ENCODE measurements at regions not wholly inside any gene's neighbourhood (a gene's known extent, or its start where the extent isn't known, plus 50 kb on each side); places are given as distances from the start of the nearest gene placed in this dataset.

DNA sequence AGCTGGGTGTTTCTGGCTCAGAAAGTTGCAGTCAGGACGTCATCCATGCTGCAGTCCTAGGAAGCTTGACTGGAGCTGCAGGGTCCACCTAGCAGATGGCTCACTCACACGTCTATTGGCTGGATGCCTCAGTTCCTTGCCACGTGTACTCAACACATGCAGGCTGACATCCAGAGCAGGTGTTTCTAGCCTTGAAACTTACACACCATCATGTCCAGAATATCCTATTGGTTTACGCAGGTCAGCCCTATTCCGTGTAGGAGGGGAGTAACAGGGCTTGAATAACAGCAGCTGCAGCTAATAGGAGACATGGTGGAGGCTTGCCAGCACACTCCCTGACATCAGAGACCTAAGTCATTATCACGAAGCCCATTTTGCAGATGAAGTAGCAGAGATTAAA, 473.5 kb downstream of the ACTL7B start:
- H3K27ac ChIP-seq (ENCODE audit: low read depth, low read length) = no peak overlapping the region
- no peak for DNase-seq
- no peak overlapping the region for H3K14ac ChIP-seq (ENCODE audit: low read length)
- H3K4me3 ChIP-seq (ENCODE audit: low read depth, low read length) = no peak overlapping the region
- no peaks in the 10 kb centered on the region for H3K9me3 ChIP-seq (ENCODE audit: insufficient read depth, low read depth, low read length)
- no peak overlapping the region for H3K4ac ChIP-seq (ENCODE audit: low read depth, low read length)
- WGBS (ENCODE audit: extremely low coverage, insufficient coverage, insufficient read length) = no CpG with 5 or more reads among the region's 6 CpGs
- H2BK120ac ChIP-seq (ENCODE audit: insufficient read depth, low read length, poor library complexity) = no peak overlapping the region
- peaks cover 2% of the 10 kb centered on the region for H3K79me1 ChIP-seq (ENCODE audit: low read length)
- H3K18ac ChIP-seq (ENCODE audit: low read length) = no peak overlapping the region
- no peaks in the 10 kb centered on the region for H3K79me2 ChIP-seq (ENCODE audit: control insufficient read depth, insufficient read depth, low read length, poor library complexity)
- H2AK5ac ChIP-seq (ENCODE audit: low read length) = no peak overlapping the region
- H2AFZ ChIP-seq (ENCODE audit: insufficient read depth, low read length, poor library complexity) = no peak overlapping the region
- H3K4me1 ChIP-seq (ENCODE audit: control insufficient read depth in 1 of 2, insufficient read depth in 2 of 2, low read length in 2 of 2) = peaks cover 2% of the 10 kb centered on the region in 2 experiments
- no peak overlapping the region for H2BK12ac ChIP-seq (ENCODE audit: low read length)
- no peak overlapping the region for H3K23ac ChIP-seq (ENCODE audit: low read length)
- H4K8ac ChIP-seq (ENCODE audit: low read depth, low read length) = no peak overlapping the region
- no peaks in the 10 kb centered on the region for H3K27me3 ChIP-seq (ENCODE audit: insufficient read depth, low read length)
- H3K9ac ChIP-seq (ENCODE audit: low read length) = no peak overlapping the region
- H4K91ac ChIP-seq (ENCODE audit: low read depth, low read length) = no peak overlapping the region
- no peak overlapping the region for H4K12ac ChIP-seq (ENCODE audit: low read depth, low read length)
- H3K36me3 ChIP-seq (ENCODE audit: control insufficient read depth in 1 of 2, insufficient read depth in 2 of 2, low read length in 2 of 2) = no peaks in the 10 kb centered on the region
- H2BK5ac ChIP-seq (ENCODE audit: low read depth, low read length, poor library complexity) = no peak overlapping the region
- no peak overlapping the region for H3K4me2 ChIP-seq (ENCODE audit: low read length)

DNA sequence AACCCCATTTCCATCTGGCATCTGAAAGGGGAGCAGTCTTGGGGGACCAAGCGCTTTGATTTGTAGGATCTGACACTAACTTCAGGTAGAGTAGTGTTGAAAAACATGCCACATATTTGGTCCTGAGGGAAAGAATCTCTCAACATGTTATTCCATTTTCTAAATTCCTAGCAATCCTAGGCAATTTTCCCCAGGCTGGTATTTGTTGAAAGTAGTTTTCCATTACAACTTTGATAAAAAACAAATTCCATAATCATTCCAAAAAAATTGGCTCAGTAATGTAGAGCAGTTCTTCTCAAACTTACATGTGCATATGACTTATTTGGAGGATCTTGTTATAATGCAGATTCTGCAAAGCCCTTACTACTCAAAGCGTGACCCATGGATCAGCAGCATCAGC, 477.9 kb downstream of the ACTL7B start:
- H3K4me2 ChIP-seq (ENCODE audit: low read length) = peak overlapping the region; percentile 49
- H3K27me3 ChIP-seq (ENCODE audit: insufficient read depth, low read length) = no peaks in the 10 kb centered on the region
- no CpG with 5 or more reads among the region's 2 CpGs for WGBS (ENCODE audit: extremely low coverage, insufficient coverage, insufficient read length)
- no peak overlapping the region for H2BK120ac ChIP-seq (ENCODE audit: insufficient read depth, low read length, poor library complexity)
- no peak overlapping the region for H2AK5ac ChIP-seq (ENCODE audit: low read length)
- H3K36me3 ChIP-seq (ENCODE audit: control insufficient read depth in 1 of 2, insufficient read depth in 2 of 2, low read length in 2 of 2) = no peaks in the 10 kb centered on the region
- no peak overlapping the region for H4K8ac ChIP-seq (ENCODE audit: low read depth, low read length)
- DNase-seq = peak; percentile 10 to 84
- no peak overlapping the region for H3K4ac ChIP-seq (ENCODE audit: low read depth, low read length)
- H4K12ac ChIP-seq (ENCODE audit: low read depth, low read length) = no peak overlapping the region
- no peak overlapping the region for H3K9ac ChIP-seq (ENCODE audit: low read length)
- H3K4me3 ChIP-seq (ENCODE audit: low read depth, low read length) = no peak overlapping the region
- no peaks in the 10 kb centered on the region for H3K9me3 ChIP-seq (ENCODE audit: insufficient read depth, low read depth, low read length)
- no peaks in the 10 kb centered on the region for H3K79me2 ChIP-seq (ENCODE audit: control insufficient read depth, insufficient read depth, low read length, poor library complexity)
- H4K91ac ChIP-seq (ENCODE audit: low read depth, low read length) = peak overlapping the region; percentile 35
- peaks cover 16 to 19% of the 10 kb centered on the region in 2 experiments for H3K4me1 ChIP-seq (ENCODE audit: control insufficient read depth in 1 of 2, insufficient read depth in 2 of 2, low read length in 2 of 2)
- no peak overlapping the region for H3K18ac ChIP-seq (ENCODE audit: low read length)
- H2BK12ac ChIP-seq (ENCODE audit: low read length) = peak overlapping the region; percentile 54
- no peak overlapping the region for H3K23ac ChIP-seq (ENCODE audit: low read length)
- H2BK5ac ChIP-seq (ENCODE audit: low read depth, low read length, poor library complexity) = no peak overlapping the region
- H3K27ac ChIP-seq (ENCODE audit: low read depth, low read length) = peak overlapping the region; percentile 74
- H2AFZ ChIP-seq (ENCODE audit: insufficient read depth, low read length, poor library complexity) = no peak overlapping the region
- no peak overlapping the region for H3K14ac ChIP-seq (ENCODE audit: low read length)
- H3K79me1 ChIP-seq (ENCODE audit: low read length) = peaks cover 6% of the 10 kb centered on the region

DNA sequence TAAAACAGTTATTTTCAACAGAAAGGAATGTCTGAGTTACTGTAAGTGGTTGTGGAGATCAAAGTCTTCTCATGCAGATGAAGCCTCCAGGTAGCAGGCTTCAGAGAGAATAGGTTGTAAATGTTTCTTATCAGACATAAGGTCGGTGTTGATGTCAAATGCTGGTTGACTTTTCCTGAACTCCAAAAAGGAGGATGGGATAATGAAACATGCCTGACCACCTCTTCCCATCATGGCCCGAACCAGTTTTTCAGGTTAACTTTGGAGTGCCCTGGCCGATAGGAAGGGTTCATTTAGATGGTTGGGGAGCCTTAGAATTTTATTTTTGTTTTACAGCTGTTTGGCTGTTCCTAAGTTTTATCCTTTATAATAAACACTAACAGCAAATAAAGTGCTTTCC, 478.4 kb downstream of the ACTL7B start:
- H3K27ac ChIP-seq (ENCODE audit: low read depth, low read length) = peak overlapping the region; percentile 74
- H2BK5ac ChIP-seq (ENCODE audit: low read depth, low read length, poor library complexity) = no peak overlapping the region
- H2BK12ac ChIP-seq (ENCODE audit: low read length) = no peak overlapping the region
- H4K8ac ChIP-seq (ENCODE audit: low read depth, low read length) = no peak overlapping the region
- no peaks in the 10 kb centered on the region for H3K36me3 ChIP-seq (ENCODE audit: control insufficient read depth in 1 of 2, insufficient read depth in 2 of 2, low read length in 2 of 2)
- no peak overlapping the region for H4K91ac ChIP-seq (ENCODE audit: low read depth, low read length)
- H2AFZ ChIP-seq (ENCODE audit: insufficient read depth, low read length, poor library complexity) = no peak overlapping the region
- H3K4me1 ChIP-seq (ENCODE audit: control insufficient read depth in 1 of 2, insufficient read depth in 2 of 2, low read length in 2 of 2) = peaks cover 16 to 19% of the 10 kb centered on the region in 2 experiments
- no peak overlapping the region for H3K18ac ChIP-seq (ENCODE audit: low read length)
- H3K4me3 ChIP-seq (ENCODE audit: low read depth, low read length) = no peak overlapping the region
- no peak overlapping the region for H2AK5ac ChIP-seq (ENCODE audit: low read length)
- no peaks in the 10 kb centered on the region for H3K9me3 ChIP-seq (ENCODE audit: insufficient read depth, low read depth, low read length)
- no peak overlapping the region for H4K12ac ChIP-seq (ENCODE audit: low read depth, low read length)
- no peak overlapping the region for H3K9ac ChIP-seq (ENCODE audit: low read length)
- no peaks in the 10 kb centered on the region for H3K79me2 ChIP-seq (ENCODE audit: control insufficient read depth, insufficient read depth, low read length, poor library complexity)
- H3K79me1 ChIP-seq (ENCODE audit: low read length) = peaks cover 6% of the 10 kb centered on the region
- peak; percentile 54 to 92 for DNase-seq
- H2BK120ac ChIP-seq (ENCODE audit: insufficient read depth, low read length, poor library complexity) = no peak overlapping the region
- peak overlapping the region; percentile 49 for H3K4me2 ChIP-seq (ENCODE audit: low read length)
- no peak overlapping the region for H3K4ac ChIP-seq (ENCODE audit: low read depth, low read length)
- H3K23ac ChIP-seq (ENCODE audit: low read length) = no peak overlapping the region
- H3K14ac ChIP-seq (ENCODE audit: low read length) = no peak overlapping the region
- no peaks in the 10 kb centered on the region for H3K27me3 ChIP-seq (ENCODE audit: insufficient read depth, low read length)
- no CpG with 5 or more reads among the region's 3 CpGs for WGBS (ENCODE audit: extremely low coverage, insufficient coverage, insufficient read length)

DNA sequence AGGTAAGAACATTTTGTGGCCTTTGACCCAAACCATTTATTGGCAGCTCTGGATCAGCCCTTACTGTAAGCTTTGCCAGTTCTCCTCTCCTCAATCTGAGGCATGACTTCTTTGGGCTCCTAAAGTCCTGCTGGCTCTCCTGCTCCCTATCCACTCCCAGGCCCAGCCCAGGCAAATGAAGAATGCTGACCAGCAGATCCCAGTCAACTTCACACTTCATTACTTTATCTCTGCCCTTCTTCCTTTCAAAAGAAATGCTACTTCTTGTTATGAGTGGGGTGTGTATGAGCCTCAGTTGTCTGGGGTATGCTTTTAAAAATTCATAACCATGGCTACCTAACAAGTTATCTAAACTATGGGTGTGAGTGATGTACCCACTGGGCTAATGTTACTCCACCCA, 479.6 kb downstream of the ACTL7B start:
- Histone ChIP-seq H2AFZ (ENCODE audit: insufficient read depth, low read length, poor library complexity) (no peak overlapping the region), H4K12ac (ENCODE audit: low read depth, low read length) (no peak overlapping the region), H4K91ac (ENCODE audit: low read depth, low read length) (peak overlapping the region; percentile 47), H2BK120ac (ENCODE audit: insufficient read depth, low read length, poor library complexity) (no peak overlapping the region), H2BK5ac (ENCODE audit: low read depth, low read length, poor library complexity) (peak overlapping the region; percentile 49), H2AK5ac (ENCODE audit: low read length) (peak overlapping the region; percentile 86), H3K36me3 (ENCODE audit: control insufficient read depth in 1 of 2, insufficient read depth in 2 of 2, low read length in 2 of 2) (no peaks in the 10 kb centered on the region), H3K23ac (ENCODE audit: low read length) (no peak overlapping the region), H3K18ac (ENCODE audit: low read length) (no peak overlapping the region), H3K4me1 (ENCODE audit: control insufficient read depth in 1 of 2, insufficient read depth in 2 of 2, low read length in 2 of 2) (peaks cover 16 to 19% of the 10 kb centered on the region in 2 experiments), H3K9me3 (ENCODE audit: insufficient read depth, low read depth, low read length) (no peaks in the 10 kb centered on the region), H2BK12ac (ENCODE audit: low read length) (peak overlapping the region; percentile 64), H3K4me3 (ENCODE audit: low read depth, low read length) (no peak overlapping the region), H3K4ac (ENCODE audit: low read depth, low read length) (no peak overlapping the region), H3K9ac (ENCODE audit: low read length) (no peak overlapping the region), H3K14ac (ENCODE audit: low read length) (no peak overlapping the region), H4K8ac (ENCODE audit: low read depth, low read length) (no peak overlapping the region), H3K27me3 (ENCODE audit: insufficient read depth, low read length) (no peaks in the 10 kb centered on the region), H3K4me2 (ENCODE audit: low read length) (no peak overlapping the region), H3K79me2 (ENCODE audit: control insufficient read depth, insufficient read depth, low read length, poor library complexity) (no peaks in the 10 kb centered on the region), H3K79me1 (ENCODE audit: low read length) (peaks cover 6% of the 10 kb centered on the region), H3K27ac (ENCODE audit: low read depth, low read length) (no peak overlapping the region)
- DNase-seq = no peak
